GM12878 (cell line): ENCODE measurements at regions not wholly inside any gene's neighbourhood (a gene's known extent, or its start where the extent isn't known, plus 50 kb on each side); places are given as distances from the start of the nearest gene placed in this dataset.
A peak's percentile ranks its signal among the peaks of the same experiment; 100 is the strongest.

Experiments used
- ATAC-seq: fragments of 200-7000 bp; cut with Tn5 transposase; 3 replicates; pipeline ENCODE4 v1.9.1; 2020; ENCODE audit warnings: mild to moderate bottlenecking, moderate library complexity
- BruUV-seq: library from RNA; stranded (reverse); fragments of 400-500 nt; replicated peaks from 2 replicates; lab custom pipeline; 2021; lab: Mats Ljungman, UMichigan
- CTCF ChIA-PET: fragments of 300-600 bp; sonication (Branson Sonifier 250); formaldehyde crosslinking; extraction: SDS; loops from one replicate; lab custom pipeline; 2021; ENCODE audit warnings: inconsistent platforms; lab: Yijun Ruan, JAX
- POLR2A ChIA-PET: fragments of 350-600 bp; formaldehyde crosslinking; extraction: SDS; loops from one replicate; lab custom pipeline; 2021; ENCODE audit warnings: inconsistent platforms; lab: Charles Lee
- RAD21 ChIA-PET: fragments of 300-600 bp; sonication (Branson Sonifier 250); formaldehyde crosslinking; loops from one replicate; lab custom pipeline; 2023; ENCODE audit warnings: antibody characterized with exemption; ENCODE audit not compliant: unreplicated experiment; lab: Charles Lee
- SMC1A ChIA-PET: fragments of 300-600 bp; sonication (Branson Sonifier 250); formaldehyde crosslinking; loops from one replicate; lab custom pipeline; 2023; ENCODE audit not compliant: unreplicated experiment, uncharacterized antibody; lab: Charles Lee
- DNase-seq: peaks from one replicate; pipeline ENCODE4 v3.0.0-alpha.2; 2011; ENCODE audit warnings: low read depth, low spot score
- FAIRE-seq: peaks from 3 replicates; lab custom pipeline; 2011; peaks lifted over from hg19 to GRCh38; lab: Jason Lieb, UNC
- H2AFZ ChIP-seq: 2 replicates; pipeline ENCODE4 v1.6.0; 2011; ENCODE audit warnings: low read depth, low read length, control low read depth; ENCODE audit not compliant: control insufficient read depth
- H3K27ac ChIP-seq: 2 replicates; pipeline ENCODE4 v1.5.1; 2011; ENCODE audit warnings: control low read depth; ENCODE audit not compliant: control insufficient read depth, insufficient read depth
- H3K27me3 ChIP-seq, 2 experiments: replicated peaks in 1 of 2; 2 replicates each; pipeline versions ENCODE4 v1.6.0 to v1.6.1; 2011; ENCODE audit warnings: low read length in 1 of 2; ENCODE audit not compliant: control insufficient read depth in 2 of 2, insufficient read depth in 2 of 2
- H3K36me3 ChIP-seq, 2 experiments: 2 replicates each; pipeline ENCODE4 v1.5.1; 2011; ENCODE audit warnings: low read length in 1 of 2; ENCODE audit not compliant: control insufficient read depth in 2 of 2, insufficient read depth in 2 of 2
- H3K4me1 ChIP-seq: 2 replicates; pipeline ENCODE4 v1.6.1; 2011; ENCODE audit warnings: mild to moderate bottlenecking, low read length, moderate library complexity, mixed read lengths; ENCODE audit not compliant: control insufficient read depth, insufficient read depth
- H3K4me2 ChIP-seq: 2 replicates; pipeline ENCODE4 v1.6.0; 2011; ENCODE audit warnings: control low read depth; ENCODE audit not compliant: control insufficient read depth, insufficient read depth
- H3K4me3 ChIP-seq: fragments of 200-600 bp; sonication (generic); 2 replicates; pipeline ENCODE4 v1.5.1; 2016
- H3K79me2 ChIP-seq: 2 replicates; pipeline ENCODE4 v1.6.0; 2011; ENCODE audit warnings: low read length; ENCODE audit not compliant: control insufficient read depth, insufficient read depth
- H3K9ac ChIP-seq: 2 replicates; pipeline ENCODE4 v1.8.0; 2011; ENCODE audit warnings: low read length, control low read depth, mixed read lengths; ENCODE audit not compliant: control insufficient read depth, insufficient read depth
- H3K9me3 ChIP-seq: replicated peaks from 3 replicates; pipeline ENCODE4 v1.5.1; 2011; ENCODE audit warnings: mild to moderate bottlenecking, low read length; ENCODE audit not compliant: control insufficient read depth, insufficient read depth
- H4K20me1 ChIP-seq: 2 replicates; pipeline ENCODE4 v1.6.0; 2011; ENCODE audit not compliant: control insufficient read depth, insufficient read depth
- NR2F1 ChIP-seq: fragments of 450-650 bp; conservative IDR thresholded peaks from 2 replicates; pipeline ENCODE4 v1.6.1; 2017; ENCODE audit warnings: mild to moderate bottlenecking
- RB1 ChIP-seq: fragments of 450-650 bp; formaldehyde crosslinking; IDR thresholded peaks from 2 replicates; pipeline ENCODE4 v1.6.1; 2017; ENCODE audit warnings: mild to moderate bottlenecking, borderline replicate concordance
- RBBP5 ChIP-seq: fragments of 200-600 bp; sonication (generic); conservative IDR thresholded peaks from 2 replicates; pipeline ENCODE4 v1.6.1; 2016
- YY1 ChIP-seq: IDR thresholded peaks from 2 replicates; pipeline ENCODE4 v1.6.1; 2011; ENCODE audit warnings: low read depth, mild to moderate bottlenecking, low read length
- WGBS: methylation state at CpG from one replicate; pipeline ENCODE4 v1.1.6; 2016; ENCODE audit warnings: low lambda C conversion rate; ENCODE audit not compliant: insufficient replicate concordance, insufficient coverage; ENCODE audit errors: missing lambda C conversion rate; 5-methylcytosine and 5-hydroxymethylcytosine counted together
- in situ Hi-C: fragments of 300-500 bp; cut with MboI; formaldehyde crosslinking; loops from 9 replicates; pipeline ENCODE4 v1.14.3; 2018; ENCODE audit warnings: mixed read lengths
- intact Hi-C: fragments of 100-400 bp; cut with micrococcal nuclease; formaldehyde crosslinking; loops from one replicate; pipeline ENCODE4 v1.14.2; 2022; ENCODE audit not compliant: unreplicated experiment
- TF ChIP-seq, protein P1 (sequence below): fragments of 450-650 bp; formaldehyde crosslinking; IDR thresholded peaks from 2 replicates; pipeline ENCODE4 v1.4.0; 2022; ENCODE audit warnings: mild to moderate bottlenecking, moderate library complexity
- TF ChIP-seq, protein P2 (sequence below): fragments of 450-650 bp; IDR thresholded peaks from 2 replicates; pipeline ENCODE4 v1.6.1; 2017; ENCODE audit warnings: mild to moderate bottlenecking, moderate library complexity

DNA sequence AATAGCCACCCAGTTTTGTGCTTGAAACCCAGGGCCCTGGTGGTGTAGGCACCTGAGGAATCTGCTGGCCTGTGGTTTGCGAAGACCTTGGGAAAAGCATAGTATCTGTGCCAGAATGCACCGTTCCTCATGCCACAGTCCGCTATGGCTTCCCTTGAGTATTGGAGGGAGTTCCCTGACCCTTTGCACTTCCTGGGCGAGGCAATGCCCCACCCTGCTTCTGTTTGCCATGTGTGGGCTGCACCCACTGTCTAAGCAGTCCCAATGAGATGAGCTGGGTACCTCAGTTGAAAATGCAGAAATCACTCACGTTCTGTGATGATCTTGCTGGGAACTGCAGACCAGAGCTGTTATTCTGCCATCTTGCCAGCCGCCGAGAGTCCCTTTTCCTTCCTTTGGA lies 483.5 kb downstream of the AGTPBP1 start:
- RAD21 ChIA-PET: interaction anchor here (0.8 to 2.8 kb wide), 13 partner anchors 68 to 861 kb away, joined by 3 to 12 read pairs (median 3); no protein-coding TSS in a partner anchor
- POLR2A ChIA-PET: interaction anchor here (0.5 kb wide), 1 partner anchor 591 kb away, joined by 3 read pairs; no protein-coding TSS in a partner anchor
- no peak for FAIRE-seq
- Histone ChIP-seq H3K79me2 (no peaks in the 10 kb centered on the region), H3K27me3 (peaks cover 0 to 3% of the 10 kb centered on the region in 2 experiments; a peak in 1 of 4 replicates), H3K27ac (no peak overlapping the region), H3K4me2 (no peak overlapping the region), H2AFZ (no peak overlapping the region), H3K9ac (no peak overlapping the region), H4K20me1 (no peaks in the 10 kb centered on the region), H3K36me3 (no peaks in the 10 kb centered on the region), H3K4me3 (no peak overlapping the region), H3K9me3 (no peaks in the 10 kb centered on the region), H3K4me1 (no peaks in the 10 kb centered on the region)
- in situ Hi-C loops (loop anchor here (10.0 kb wide), 1 partner anchor 853 kb away; no protein-coding TSS in a partner anchor), intact Hi-C loops (loop anchor here (2.0 to 10.0 kb wide), 3 partner anchors 303 to 861 kb away; partner anchors contain the start of gene NTRK2)
- no peak for DNase-seq
- CTCF ChIA-PET: interaction anchor here (0.8 to 3.7 kb wide), 21 partner anchors 10 to 861 kb away, joined by 3 to 46 read pairs (median 4); no protein-coding TSS in a partner anchor
- no TSS peak for BruUV-seq
- TF ChIP-seq RB1 (no peak), NR2F1 (0 out of 2 replicates have a peak, but pooled peaks have one; percentile 29), RBBP5 (no peak), YY1 (no peak)
- TF ChIP-seq, protein P1, sequence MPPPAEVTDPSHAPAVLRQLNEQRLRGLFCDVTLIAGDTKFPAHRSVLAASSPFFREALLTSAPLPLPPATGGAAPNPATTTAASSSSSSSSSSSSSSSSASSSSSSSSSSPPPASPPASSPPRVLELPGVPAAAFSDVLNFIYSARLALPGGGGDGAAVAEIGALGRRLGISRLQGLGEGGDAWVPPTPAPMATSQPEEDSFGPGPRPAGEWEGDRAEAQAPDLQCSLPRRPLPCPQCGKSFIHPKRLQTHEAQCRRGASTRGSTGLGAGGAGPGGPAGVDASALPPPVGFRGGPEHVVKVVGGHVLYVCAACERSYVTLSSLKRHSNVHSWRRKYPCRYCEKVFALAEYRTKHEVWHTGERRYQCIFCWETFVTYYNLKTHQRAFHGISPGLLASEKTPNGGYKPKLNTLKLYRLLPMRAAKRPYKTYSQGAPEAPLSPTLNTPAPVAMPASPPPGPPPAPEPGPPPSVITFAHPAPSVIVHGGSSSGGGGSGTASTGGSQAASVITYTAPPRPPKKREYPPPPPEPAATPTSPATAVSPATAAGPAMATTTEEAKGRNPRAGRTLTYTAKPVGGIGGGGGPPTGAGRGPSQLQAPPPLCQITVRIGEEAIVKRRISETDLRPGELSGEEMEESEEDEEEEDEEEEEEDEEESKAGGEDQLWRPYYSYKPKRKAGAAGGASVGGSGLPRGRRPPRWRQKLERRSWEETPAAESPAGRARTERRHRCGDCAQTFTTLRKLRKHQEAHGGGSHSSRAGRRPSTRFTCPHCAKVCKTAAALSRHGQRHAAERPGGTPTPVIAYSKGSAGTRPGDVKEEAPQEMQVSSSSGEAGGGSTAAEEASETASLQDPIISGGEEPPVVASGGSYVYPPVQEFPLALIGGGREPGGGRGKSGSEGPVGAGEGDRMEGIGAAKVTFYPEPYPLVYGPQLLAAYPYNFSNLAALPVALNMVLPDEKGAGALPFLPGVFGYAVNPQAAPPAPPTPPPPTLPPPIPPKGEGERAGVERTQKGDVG (CRISPR knock-in tag): no peak
- TF ChIP-seq, protein P2, sequence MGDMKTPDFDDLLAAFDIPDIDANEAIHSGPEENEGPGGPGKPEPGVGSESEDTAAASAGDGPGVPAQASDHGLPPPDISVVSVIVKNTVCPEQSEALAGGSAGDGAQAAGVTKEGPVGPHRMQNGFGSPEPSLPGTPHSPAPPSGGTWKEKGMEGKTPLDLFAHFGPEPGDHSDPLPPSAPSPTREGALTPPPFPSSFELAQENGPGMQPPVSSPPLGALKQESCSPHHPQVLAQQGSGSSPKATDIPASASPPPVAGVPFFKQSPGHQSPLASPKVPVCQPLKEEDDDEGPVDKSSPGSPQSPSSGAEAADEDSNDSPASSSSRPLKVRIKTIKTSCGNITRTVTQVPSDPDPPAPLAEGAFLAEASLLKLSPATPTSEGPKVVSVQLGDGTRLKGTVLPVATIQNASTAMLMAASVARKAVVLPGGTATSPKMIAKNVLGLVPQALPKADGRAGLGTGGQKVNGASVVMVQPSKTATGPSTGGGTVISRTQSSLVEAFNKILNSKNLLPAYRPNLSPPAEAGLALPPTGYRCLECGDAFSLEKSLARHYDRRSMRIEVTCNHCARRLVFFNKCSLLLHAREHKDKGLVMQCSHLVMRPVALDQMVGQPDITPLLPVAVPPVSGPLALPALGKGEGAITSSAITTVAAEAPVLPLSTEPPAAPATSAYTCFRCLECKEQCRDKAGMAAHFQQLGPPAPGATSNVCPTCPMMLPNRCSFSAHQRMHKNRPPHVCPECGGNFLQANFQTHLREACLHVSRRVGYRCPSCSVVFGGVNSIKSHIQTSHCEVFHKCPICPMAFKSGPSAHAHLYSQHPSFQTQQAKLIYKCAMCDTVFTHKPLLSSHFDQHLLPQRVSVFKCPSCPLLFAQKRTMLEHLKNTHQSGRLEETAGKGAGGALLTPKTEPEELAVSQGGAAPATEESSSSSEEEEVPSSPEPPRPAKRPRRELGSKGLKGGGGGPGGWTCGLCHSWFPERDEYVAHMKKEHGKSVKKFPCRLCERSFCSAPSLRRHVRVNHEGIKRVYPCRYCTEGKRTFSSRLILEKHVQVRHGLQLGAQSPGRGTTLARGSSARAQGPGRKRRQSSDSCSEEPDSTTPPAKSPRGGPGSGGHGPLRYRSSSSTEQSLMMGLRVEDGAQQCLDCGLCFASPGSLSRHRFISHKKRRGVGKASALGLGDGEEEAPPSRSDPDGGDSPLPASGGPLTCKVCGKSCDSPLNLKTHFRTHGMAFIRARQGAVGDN: no peak
- ATAC-seq: peak; percentile 46
- SMC1A ChIA-PET: interaction anchor here (0.6 to 2.4 kb wide), 13 partner anchors 8 to 861 kb away, joined by 3 to 9 read pairs (median 4); no protein-coding TSS in a partner anchor
- 45% methylated on average over 7 of the region's 7 CpGs for WGBS
